H1 (cell line): ENCODE measurements at regions not wholly inside any gene's neighbourhood (a gene's known extent, or its start where the extent isn't known, plus 50 kb on each side); places are given as distances from the start of the nearest gene placed in this dataset.

Experiments used
- CTCF ChIA-PET: fragments of 300-600 bp; sonication (Branson Sonifier 250); formaldehyde crosslinking; loops from one replicate; lab custom pipeline; 2021; ENCODE audit not compliant: partially characterized antibody; lab: Charles Lee
- POLR2A ChIA-PET: fragments of 300-600 bp; sonication (Branson Sonifier 250); formaldehyde crosslinking; loops from one replicate; lab custom pipeline; 2021; ENCODE audit warnings: inconsistent platforms; ENCODE audit not compliant: partially characterized antibody; lab: Charles Lee
- DNase-seq, 2 experiments: peaks; one replicate each; pipeline versions ENCODE4 v3.0.0 to v3.0.0-alpha.2; 2010 to 2022; ENCODE audit warnings: low spot score in 2 of 2, low read depth in 1 of 2, mixed read lengths in 1 of 2
- FAIRE-seq: peaks from 2 replicates; lab custom pipeline; 2011; peaks lifted over from hg19 to GRCh38; lab: Jason Lieb, UNC
- H2AFZ ChIP-seq: 2 replicates; pipeline ENCODE4 v1.8.1; 2012; ENCODE audit warnings: low read length, inconsistent platforms
- H2AK5ac ChIP-seq: 2 replicates; pipeline ENCODE4 v1.6.1; 2013; ENCODE audit warnings: low read depth, low read length
- H2BK120ac ChIP-seq: replicated peaks from 2 replicates; pipeline ENCODE3; 2013; ENCODE audit warnings: low read depth, low read length, inconsistent platforms
- H2BK12ac ChIP-seq: 2 replicates; pipeline ENCODE4 v1.6.1; 2013; ENCODE audit warnings: low read depth, low read length
- H2BK15ac ChIP-seq: 2 replicates; pipeline ENCODE4 v1.6.1; 2013; ENCODE audit warnings: low read length
- H2BK20ac ChIP-seq: 2 replicates; pipeline ENCODE4 v1.6.1; 2013; ENCODE audit warnings: low read length
- H2BK5ac ChIP-seq: 2 replicates; pipeline ENCODE4 v1.6.1; 2013; ENCODE audit warnings: low read depth, low read length
- H3K14ac ChIP-seq: 2 replicates; pipeline ENCODE4 v1.6.1; 2013; ENCODE audit warnings: inconsistent platforms; ENCODE audit not compliant: insufficient read length
- H3K18ac ChIP-seq: 2 replicates; pipeline ENCODE4 v1.6.1; 2013; ENCODE audit warnings: low read length; ENCODE audit errors: extremely low read depth
- H3K23ac ChIP-seq: 2 replicates; pipeline ENCODE4 v1.6.1; 2013; ENCODE audit warnings: inconsistent platforms; ENCODE audit not compliant: insufficient read length
- H3K23me2 ChIP-seq: 2 replicates; pipeline ENCODE4 v1.6.1; 2013; ENCODE audit warnings: low read depth, low read length
- H3K27ac ChIP-seq: 2 replicates; pipeline ENCODE4 v1.6.1; 2011; ENCODE audit warnings: low read depth, low read length, inconsistent platforms
- H3K27me3 ChIP-seq, 4 experiments: replicated peaks in 1 of 4; 1 replicate in 1 of 4; 2 replicates in 3 of 4; pipeline versions ENCODE4 v1.6.1 to v1.8.1; 2011 to 2013; ENCODE audit warnings: low read length in 3 of 4, mild to moderate bottlenecking in 3 of 4, inconsistent platforms in 2 of 4, mixed read lengths in 2 of 4, moderate library complexity in 1 of 4; ENCODE audit not compliant: control insufficient read depth in 3 of 4, insufficient read depth in 3 of 4; ENCODE audit errors: extremely low read depth in 1 of 4
- H3K36me3 ChIP-seq, 4 experiments: 2 replicates each; pipeline versions ENCODE4 v1.6.1 to v1.8.1; 2011 to 2013; ENCODE audit warnings: mild to moderate bottlenecking in 4 of 4, low read length in 3 of 4, moderate library complexity in 2 of 4, control low read depth in 1 of 4, inconsistent platforms in 1 of 4; ENCODE audit not compliant: insufficient read depth in 4 of 4, control insufficient read depth in 2 of 4
- H3K4ac ChIP-seq: replicated peaks from 2 replicates; pipeline ENCODE3; 2013; ENCODE audit warnings: low read length, low read depth, mixed read lengths, inconsistent platforms; ENCODE audit not compliant: insufficient read length
- H3K4me1 ChIP-seq, 4 experiments: replicated peaks in 1 of 4; 1 replicate in 1 of 4; 2 replicates in 3 of 4; pipeline versions ENCODE4 v1.6.1 to v1.8.1; 2011 to 2013; ENCODE audit warnings: low read length in 3 of 4, inconsistent platforms in 2 of 4, mixed read lengths in 1 of 4; ENCODE audit not compliant: insufficient read depth in 4 of 4, control insufficient read depth in 3 of 4
- H3K4me2 ChIP-seq, 2 experiments: 2 replicates each; pipeline versions ENCODE4 v1.6.1 to v1.8.1; 2011 to 2013; ENCODE audit warnings: low read depth in 2 of 2, low read length in 2 of 2, control low read depth in 1 of 2, inconsistent platforms in 1 of 2, mild to moderate bottlenecking in 1 of 2; ENCODE audit not compliant: insufficient read depth in 1 of 2
- H3K4me3 ChIP-seq, 4 experiments: fragments of 200-600, 300-600 bp in 1 of 4; sonication (generic), shearing (Covaris generic), sonication (Bioruptor Twin) in 1 of 4; 2 replicates each; pipeline versions ENCODE4 v1.5.1 to v1.8.1; 2011 to 2016; ENCODE audit warnings: low read length in 4 of 4, low read depth in 3 of 4, control low read depth in 2 of 4, inconsistent platforms in 2 of 4, mild to moderate bottlenecking in 2 of 4, mixed read lengths in 1 of 4, moderate library complexity in 1 of 4; ENCODE audit not compliant: insufficient read depth in 2 of 4; ENCODE audit errors: extremely low read depth in 1 of 4
- H3K56ac ChIP-seq: replicated peaks from 2 replicates; pipeline ENCODE3; 2013; ENCODE audit warnings: low read depth, mild to moderate bottlenecking, mixed read lengths, low read length, inconsistent platforms; ENCODE audit not compliant: insufficient read length
- H3K79me1 ChIP-seq: 2 replicates; pipeline ENCODE4 v1.6.1; 2013; ENCODE audit warnings: low read depth, low read length, control low read depth
- H3K79me2 ChIP-seq, 2 experiments: 2 replicates each; pipeline versions ENCODE4 v1.6.1 to v1.8.1; 2012 to 2013; ENCODE audit warnings: low read length in 2 of 2, mild to moderate bottlenecking in 2 of 2, inconsistent platforms in 1 of 2; ENCODE audit not compliant: insufficient read depth in 2 of 2, control insufficient read depth in 1 of 2
- H3K9ac ChIP-seq, 4 experiments: replicated peaks in 1 of 4; 1 replicate in 1 of 4; 2 replicates in 3 of 4; pipeline versions ENCODE4 v1.6.1 to v1.8.1; 2011 to 2013; ENCODE audit warnings: low read depth in 3 of 4, low read length in 3 of 4, control low read depth in 2 of 4, mild to moderate bottlenecking in 2 of 4, moderate library complexity in 2 of 4, inconsistent platforms in 1 of 4; ENCODE audit errors: extremely low read depth in 1 of 4
- H3K9me3 ChIP-seq, 2 experiments: 2 replicates each; pipeline versions ENCODE4 v1.6.1 to v1.8.1; 2012 to 2013; ENCODE audit warnings: mild to moderate bottlenecking in 2 of 2, moderate library complexity in 2 of 2, control low read depth in 1 of 2, inconsistent platforms in 1 of 2, low read depth in 1 of 2, low read length in 1 of 2, mixed read lengths in 1 of 2; ENCODE audit not compliant: insufficient read depth in 2 of 2
- H4K20me1 ChIP-seq, 2 experiments: replicated peaks in 1 of 2; 2 replicates each; pipeline versions ENCODE3 to v1.8.1; 2011 to 2013; ENCODE audit warnings: inconsistent platforms in 2 of 2, low read length in 2 of 2, mild to moderate bottlenecking in 1 of 2; ENCODE audit not compliant: insufficient read depth in 2 of 2, control insufficient read depth in 1 of 2
- H4K5ac ChIP-seq: 2 replicates; pipeline ENCODE4 v1.6.1; 2013; ENCODE audit warnings: low read length, low read depth, mixed read lengths, inconsistent platforms; ENCODE audit not compliant: insufficient read length
- H4K8ac ChIP-seq: 2 replicates; pipeline ENCODE4 v1.8.0; 2013; ENCODE audit warnings: mild to moderate bottlenecking, moderate library complexity, low read length, inconsistent platforms; ENCODE audit not compliant: insufficient read depth; ENCODE audit errors: extremely low read depth
- H4K91ac ChIP-seq: replicated peaks from 2 replicates; pipeline ENCODE3; 2013; ENCODE audit warnings: low read length, mixed read lengths, inconsistent platforms; ENCODE audit not compliant: insufficient read length
- GTF2F1 ChIP-seq: IDR thresholded peaks from 2 replicates; pipeline ENCODE4 v1.6.1; 2012; ENCODE audit warnings: low read depth, low read length, improper control_type of control experiment, borderline replicate concordance
- JUN ChIP-seq: IDR thresholded peaks from 2 replicates; pipeline ENCODE4 v1.6.1; 2011; ENCODE audit warnings: low read depth, mild to moderate bottlenecking, improper control_type of control experiment, low read length
- NRF1 ChIP-seq: IDR thresholded peaks from 2 replicates; pipeline ENCODE4 v1.6.1; 2011; ENCODE audit warnings: mild to moderate bottlenecking, low read depth, low read length, improper control_type of control experiment
- TBP ChIP-seq: IDR thresholded peaks from 2 replicates; pipeline ENCODE4 v1.6.1; 2011; ENCODE audit warnings: low read depth, low read length, improper control_type of control experiment
- WGBS, 2 experiments: shearing (Covaris generic) in 1 of 2; methylation state at CpG; one replicate each; pipeline versions ENCODE4 v1.1.6 to v1.1.7; 2013 to 2015; ENCODE audit warnings: low lambda C conversion rate in 2 of 2, mixed read lengths in 2 of 2, inconsistent platforms in 1 of 2, low coverage in 1 of 2, missing lambda C conversion rate in 1 of 2; ENCODE audit not compliant: insufficient replicate concordance in 2 of 2, insufficient coverage in 1 of 2, insufficient read length in 1 of 2; ENCODE audit errors: extremely low coverage in 1 of 2, missing lambda C conversion rate in 1 of 2; 5-methylcytosine and 5-hydroxymethylcytosine counted together
- TF ChIP-seq, protein P1 (sequence below): IDR thresholded peaks from 2 replicates; pipeline ENCODE4 v1.6.1; 2011; ENCODE audit warnings: low read length, improper control_type of control experiment

DNA sequence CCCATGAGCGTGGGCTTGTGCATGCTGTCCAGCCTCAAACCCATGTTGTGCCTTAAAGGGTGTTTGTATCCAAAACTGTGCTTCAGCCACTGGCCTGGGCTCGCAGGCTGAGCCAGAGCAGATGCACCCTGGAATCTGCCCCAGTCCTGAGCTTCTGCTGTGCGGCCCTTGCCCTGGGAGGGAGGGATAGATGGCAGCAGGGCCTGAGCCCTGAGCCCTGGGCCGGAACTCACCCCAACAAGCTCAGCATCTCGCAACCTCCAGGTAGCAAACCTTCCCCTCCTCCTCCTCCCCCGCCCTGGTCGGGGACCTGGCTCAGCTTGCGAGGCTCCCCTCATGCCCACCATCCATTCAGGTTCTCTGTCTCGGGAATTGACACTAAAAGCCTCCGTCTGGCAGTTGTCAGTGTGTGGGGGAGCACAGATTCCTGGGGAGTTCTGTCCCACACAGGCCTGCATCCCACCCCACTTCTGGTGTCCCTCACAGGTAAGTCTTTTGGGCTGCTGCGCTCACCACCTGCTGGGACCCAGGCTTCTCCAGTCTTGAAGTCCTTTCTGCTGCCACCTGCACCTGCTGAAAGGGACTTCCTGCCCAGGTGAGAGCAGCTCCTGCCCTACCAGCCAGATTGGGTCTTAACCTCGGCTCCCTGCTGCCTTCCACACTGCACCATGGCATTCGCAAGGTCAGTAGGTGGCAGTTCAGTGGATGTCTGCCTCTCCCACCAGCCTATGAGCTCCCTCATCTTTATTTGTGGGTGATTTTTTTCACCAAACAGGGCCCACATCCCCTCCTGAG lies 55.2 kb upstream of the OLFM1 start:
- Histone ChIP-seq H3K79me2 (no peaks in the 10 kb centered on the region), H4K5ac (no peak overlapping the region), H4K8ac (no peak overlapping the region; the same call in 1 of the 2 replicates), H3K56ac (no peak overlapping the region), H3K36me3 (no peaks in the 10 kb centered on the region), H3K23ac (no peak overlapping the region), H3K4ac (no peak overlapping the region), H2BK120ac (no peak overlapping the region), H3K23me2 (no peaks in the 10 kb centered on the region), H3K79me1 (no peaks in the 10 kb centered on the region), H3K4me1 (peaks cover 0 to 2% (median 0%) of the 10 kb centered on the region in 4 experiments; a peak in 1 of 7 replicates), H2BK5ac (no peak overlapping the region), H2BK12ac (no peak overlapping the region), H3K9me3 (no peaks in the 10 kb centered on the region), H2AFZ (no peak overlapping the region), H4K20me1 (no peaks in the 10 kb centered on the region), H2BK15ac (no peak overlapping the region), H3K27ac (no peak overlapping the region), H3K4me2 (no peak overlapping the region), H3K4me3 (no peak overlapping the region), H3K9ac (no peak overlapping the region), H2AK5ac (no peak overlapping the region), H3K14ac (no peak overlapping the region), H2BK20ac (no peak overlapping the region), H3K27me3 (no peaks in the 10 kb centered on the region), H4K91ac (no peak overlapping the region), H3K18ac (no peak overlapping the region)
- CTCF ChIA-PET = interaction anchor here (1.0 to 1.2 kb wide), 3 partner anchors 50 to 293 kb away, joined by 3 read pairs; no protein-coding TSS in a partner anchor
- TF ChIP-seq, protein P1, sequence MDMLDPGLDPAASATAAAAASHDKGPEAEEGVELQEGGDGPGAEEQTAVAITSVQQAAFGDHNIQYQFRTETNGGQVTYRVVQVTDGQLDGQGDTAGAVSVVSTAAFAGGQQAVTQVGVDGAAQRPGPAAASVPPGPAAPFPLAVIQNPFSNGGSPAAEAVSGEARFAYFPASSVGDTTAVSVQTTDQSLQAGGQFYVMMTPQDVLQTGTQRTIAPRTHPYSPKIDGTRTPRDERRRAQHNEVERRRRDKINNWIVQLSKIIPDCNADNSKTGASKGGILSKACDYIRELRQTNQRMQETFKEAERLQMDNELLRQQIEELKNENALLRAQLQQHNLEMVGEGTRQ = no peak
- TF ChIP-seq JUN = no peak
- TF ChIP-seq TBP = no peak
- no peak for TF ChIP-seq NRF1
- TF ChIP-seq GTF2F1 = no peak
- WGBS, 2 experiments = 87% methylated on average over 13 of the region's 13 CpGs; no CpG with 5 or more reads in 1 of the 2 experiments
- POLR2A ChIA-PET = no interaction called here
- FAIRE-seq (no peak), DNase-seq (no peak)
